CD4-positive, alpha-beta memory T cell (primary cell): ENCODE measurements at regions not wholly inside any gene's neighbourhood (a gene's known extent, or its start where the extent isn't known, plus 50 kb on each side); places are given as distances from the start of the nearest gene placed in this dataset.

ENCODE experiments used
- CTCF ChIA-PET: fragments of 350-600 bp; sonication (Branson Sonifier 250); formaldehyde crosslinking; loops from one replicate; lab custom pipeline; 2021; ENCODE audit warnings: inconsistent platforms; ENCODE audit not compliant: partially characterized antibody; lab: Charles Lee
- POLR2A ChIA-PET: fragments of 350-600 bp; sonication (Branson Sonifier 250); formaldehyde crosslinking; loops from one replicate; lab custom pipeline; 2021; ENCODE audit not compliant: partially characterized antibody; lab: Charles Lee
- DNase-seq, 5 donors: peaks; one replicate each; pipeline versions ENCODE4 v3.0.0 to v3.0.0-alpha.2; 2020 to 2022; ENCODE audit warnings: mixed read lengths in 1 of 5
- H3K27ac ChIP-seq: one replicate; pipeline ENCODE4 v1.7.0; 2013; ENCODE audit warnings: low read depth, low read length
- H3K27me3 ChIP-seq: 2 replicates; pipeline ENCODE4 v1.7.0; 2013; ENCODE audit warnings: mild to moderate bottlenecking, low read length, moderate library complexity; ENCODE audit not compliant: insufficient read depth
- H3K36me3 ChIP-seq: 2 replicates; pipeline ENCODE4 v1.7.0; 2013; ENCODE audit warnings: mild to moderate bottlenecking, low read length, moderate library complexity; ENCODE audit not compliant: insufficient read depth
- H3K4me1 ChIP-seq: 2 replicates; pipeline ENCODE4 v1.7.0; 2013; ENCODE audit warnings: mild to moderate bottlenecking, low read length, moderate library complexity; ENCODE audit not compliant: insufficient read depth
- H3K4me3 ChIP-seq, 2 donors: one replicate each; pipeline ENCODE4 v1.7.0; 2013; ENCODE audit warnings: low read length in 2 of 2, mild to moderate bottlenecking in 1 of 2
- H3K9me3 ChIP-seq, 2 donors: one replicate each; pipeline ENCODE4 v1.7.0; 2013; ENCODE audit warnings: low read length in 2 of 2, control low read depth in 1 of 2; ENCODE audit not compliant: control insufficient read depth in 1 of 2
- H3K27ac Mint-ChIP-seq, 7 donors: one replicate each; pipeline ENCODE4 v1.8.0; 2020 to 2021; ENCODE audit warnings: mixed read lengths in 7 of 7, mild to moderate bottlenecking in 6 of 7, inconsistent platforms in 3 of 7, moderate library complexity in 3 of 7
- H3K27me3 Mint-ChIP-seq, 2 donors: one replicate each; pipeline ENCODE4 v1.8.0; 2020 to 2021; ENCODE audit warnings: mixed read lengths in 2 of 2
- H3K36me3 Mint-ChIP-seq, 2 donors: one replicate each; pipeline ENCODE4 v1.8.0; 2020 to 2021; ENCODE audit warnings: mixed read lengths in 2 of 2, inconsistent platforms in 1 of 2, mild to moderate bottlenecking in 1 of 2
- H3K4me1 Mint-ChIP-seq, 4 donors: one replicate each; pipeline ENCODE4 v1.8.0; 2020 to 2021; ENCODE audit warnings: mixed read lengths in 4 of 4, mild to moderate bottlenecking in 1 of 4
- H3K4me3 Mint-ChIP-seq, 8 donors: one replicate each; pipeline ENCODE4 v1.8.0; 2020 to 2021; ENCODE audit warnings: mixed read lengths in 8 of 8, mild to moderate bottlenecking in 7 of 8, moderate library complexity in 6 of 8, inconsistent platforms in 3 of 8
- H3K9me3 Mint-ChIP-seq, 8 donors: one replicate each; pipeline ENCODE4 v1.8.0; 2020 to 2021; ENCODE audit warnings: mixed read lengths in 8 of 8, mild to moderate bottlenecking in 5 of 8, inconsistent platforms in 3 of 8, moderate library complexity in 1 of 8
- intact Hi-C: fragments of 100-400 bp; cut with micrococcal nuclease; formaldehyde crosslinking; loops from one replicate; pipeline ENCODE4 v1.15.1; 2023

GRCh38 chr9:107711542-107711941, 222.0 kb upstream of the KLF4 start:
- Mint-ChIP-seq H3K4me1 (no peaks in the 10 kb centered on the region), H3K27me3 (no peaks in the 10 kb centered on the region), H3K9me3 (peaks cover 0 to 7% (median 4%) of the 10 kb centered on the region in 8 donors), H3K27ac (no peak overlapping the region), H3K4me3 (no peak overlapping the region), H3K36me3 (no peaks in the 10 kb centered on the region)
- CTCF ChIA-PET: no interaction called here
- no peak overlapping the region for H3K27ac ChIP-seq
- no peaks in the 10 kb centered on the region for H3K36me3 ChIP-seq
- no peaks in the 10 kb centered on the region for H3K4me1 ChIP-seq
- no peaks in the 10 kb centered on the region for H3K9me3 ChIP-seq
- no peak overlapping the region for H3K4me3 ChIP-seq
- H3K27me3 ChIP-seq: no peaks in the 10 kb centered on the region
- POLR2A ChIA-PET: no interaction called here
- intact Hi-C loops: no loop called here
- no peak for DNase-seq

GRCh38 chr9:107710953-107711352, 221.4 kb upstream of the KLF4 start:
- Mint-ChIP-seq H3K9me3 (peaks cover 0 to 7% (median 4%) of the 10 kb centered on the region in 8 donors), H3K27me3 (no peaks in the 10 kb centered on the region)
- CTCF ChIA-PET: no interaction called here

GRCh38 chr9:107710546-107710945, 221.0 kb upstream of the KLF4 start:
- H3K27me3 Mint-ChIP-seq: no peaks in the 10 kb centered on the region
- intact Hi-C loops: no loop called here

More at GRCh38 chr9:107710953-107711352, 221.4 kb upstream of the KLF4 start:
- Histone ChIP-seq H3K9me3 (no peaks in the 10 kb centered on the region), H3K4me3 (no peak overlapping the region), H3K27ac (no peak overlapping the region), H3K36me3 (no peaks in the 10 kb centered on the region), H3K27me3 (no peaks in the 10 kb centered on the region), H3K4me1 (no peaks in the 10 kb centered on the region)
- POLR2A ChIA-PET: no interaction called here
- intact Hi-C loops: no loop called here
- Mint-ChIP-seq H3K4me1 (no peaks in the 10 kb centered on the region), H3K4me3 (no peak overlapping the region), H3K36me3 (no peaks in the 10 kb centered on the region), H3K27ac (no peak overlapping the region)
- DNase-seq: no peak

GRCh38 chr9:107708791-107709190, 219.2 kb upstream of the KLF4 start:
- peaks cover 0 to 7% (median 3%) of the 10 kb centered on the region in 8 donors for H3K9me3 Mint-ChIP-seq
- no peak overlapping the region for H3K4me3 Mint-ChIP-seq
- Histone ChIP-seq H3K4me3 (no peak overlapping the region), H3K27me3 (no peaks in the 10 kb centered on the region), H3K9me3 (no peaks in the 10 kb centered on the region), H3K4me1 (no peaks in the 10 kb centered on the region), H3K27ac (no peak overlapping the region), H3K36me3 (no peaks in the 10 kb centered on the region)
- CTCF ChIA-PET: no interaction called here
- POLR2A ChIA-PET: no interaction called here
- H3K4me1 Mint-ChIP-seq: no peaks in the 10 kb centered on the region
- no peaks in the 10 kb centered on the region for H3K27me3 Mint-ChIP-seq
- no peak for DNase-seq
- intact Hi-C loops: no loop called here
- no peaks in the 10 kb centered on the region for H3K36me3 Mint-ChIP-seq
- no peak overlapping the region for H3K27ac Mint-ChIP-seq

More at GRCh38 chr9:107710546-107710945, 221.0 kb upstream of the KLF4 start:
- Mint-ChIP-seq H3K36me3 (no peaks in the 10 kb centered on the region), H3K4me1 (no peaks in the 10 kb centered on the region), H3K27ac (no peak overlapping the region), H3K9me3 (peaks cover 0 to 7% (median 3%) of the 10 kb centered on the region in 8 donors), H3K4me3 (no peak overlapping the region)
- H3K27me3 ChIP-seq: no peaks in the 10 kb centered on the region
- ChIA-PET CTCF (no interaction called here), POLR2A (no interaction called here)
- H3K36me3 ChIP-seq: no peaks in the 10 kb centered on the region
- no peak for DNase-seq
- H3K4me1 ChIP-seq: no peaks in the 10 kb centered on the region
- no peak overlapping the region for H3K4me3 ChIP-seq
- no peaks in the 10 kb centered on the region for H3K9me3 ChIP-seq
- no peak overlapping the region for H3K27ac ChIP-seq

- Histone ChIP-seq H3K9me3 (no peaks in the 10 kb centered on the region), H3K27me3 (no peaks in the 10 kb centered on the region), H3K27ac (no peak overlapping the region), H3K36me3 (no peaks in the 10 kb centered on the region), H3K4me3 (no peak overlapping the region), H3K4me1 (no peaks in the 10 kb centered on the region)
- no peaks in the 10 kb centered on the region for H3K27me3 Mint-ChIP-seq
- POLR2A ChIA-PET: no interaction called here
- no peak for DNase-seq
- H3K4me1 Mint-ChIP-seq: no peaks in the 10 kb centered on the region
- no peak overlapping the region for H3K4me3 Mint-ChIP-seq
- intact Hi-C loops: no loop called here
- H3K27ac Mint-ChIP-seq: no peak overlapping the region
- no peaks in the 10 kb centered on the region for H3K36me3 Mint-ChIP-seq
- CTCF ChIA-PET: no interaction called here
- H3K9me3 Mint-ChIP-seq: peaks cover 0 to 12% (median 3%) of the 10 kb centered on the region in 8 donors
These were observed 218.4 kb upstream of the KLF4 start for GRCh38 chr9:107707915-107708441.

- DNase-seq: no peak
- no peak overlapping the region for H3K4me3 Mint-ChIP-seq
- Histone ChIP-seq H3K27ac (no peak overlapping the region), H3K9me3 (no peaks in the 10 kb centered on the region), H3K27me3 (no peaks in the 10 kb centered on the region), H3K4me3 (no peak overlapping the region), H3K4me1 (no peaks in the 10 kb centered on the region), H3K36me3 (no peaks in the 10 kb centered on the region)
- no peaks in the 10 kb centered on the region for H3K4me1 Mint-ChIP-seq
- POLR2A ChIA-PET: no interaction called here
- peaks cover 0 to 11% (median 4%) of the 10 kb centered on the region in 8 donors for H3K9me3 Mint-ChIP-seq
- intact Hi-C loops: no loop called here
- H3K36me3 Mint-ChIP-seq: no peaks in the 10 kb centered on the region
- no peak overlapping the region for H3K27ac Mint-ChIP-seq
- CTCF ChIA-PET: no interaction called here
- no peaks in the 10 kb centered on the region for H3K27me3 Mint-ChIP-seq
These were observed 217.9 kb upstream of the KLF4 start for GRCh38 chr9:107707428-107707837.

GRCh38 chr9:107706701-107707427, 217.3 kb upstream of the KLF4 start:
- Histone ChIP-seq H3K4me1 (no peaks in the 10 kb centered on the region), H3K27me3 (no peaks in the 10 kb centered on the region), H3K9me3 (no peaks in the 10 kb centered on the region), H3K27ac (no peak overlapping the region), H3K4me3 (no peak overlapping the region), H3K36me3 (no peaks in the 10 kb centered on the region)
- no peak overlapping the region for H3K27ac Mint-ChIP-seq
- DNase-seq: no peak
- no peak overlapping the region for H3K4me3 Mint-ChIP-seq
- no peaks in the 10 kb centered on the region for H3K4me1 Mint-ChIP-seq
- intact Hi-C loops: no loop called here
- no peaks in the 10 kb centered on the region for H3K27me3 Mint-ChIP-seq
- ChIA-PET POLR2A (no interaction called here), CTCF (no interaction called here)
- H3K9me3 Mint-ChIP-seq: peaks cover 0 to 10% (median 4%) of the 10 kb centered on the region in 8 donors
- H3K36me3 Mint-ChIP-seq: no peaks in the 10 kb centered on the region
